ENCODE measurements at regions not wholly inside any gene's neighbourhood (a gene's known extent, or its start where the extent isn't known, plus 50 kb on each side); places are given as distances from the start of the nearest gene placed in this dataset.

DNA sequence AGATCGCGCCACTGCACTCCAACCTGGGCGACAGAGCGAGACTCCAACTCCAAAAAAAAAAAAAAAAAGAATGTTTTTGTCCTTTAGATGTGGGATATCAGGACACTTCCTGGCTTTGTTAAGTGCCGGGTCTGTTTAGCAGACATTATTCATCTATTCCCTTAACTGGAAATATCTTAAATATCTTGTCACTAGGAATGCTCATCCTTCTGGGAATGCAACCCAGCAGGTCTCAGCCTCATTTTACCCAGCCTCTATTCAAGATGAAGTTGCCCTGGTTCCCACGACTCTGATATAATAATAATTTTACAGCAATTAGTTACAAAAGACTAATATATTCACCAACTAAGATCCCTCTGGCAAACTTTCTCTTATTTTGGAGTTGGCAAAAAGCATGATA is 260.9 kb upstream of the SLITRK3 start:
- FAIRE-seq (no peak), DNase-seq (ENCODE audit: low spot score) (no peak)

DNA sequence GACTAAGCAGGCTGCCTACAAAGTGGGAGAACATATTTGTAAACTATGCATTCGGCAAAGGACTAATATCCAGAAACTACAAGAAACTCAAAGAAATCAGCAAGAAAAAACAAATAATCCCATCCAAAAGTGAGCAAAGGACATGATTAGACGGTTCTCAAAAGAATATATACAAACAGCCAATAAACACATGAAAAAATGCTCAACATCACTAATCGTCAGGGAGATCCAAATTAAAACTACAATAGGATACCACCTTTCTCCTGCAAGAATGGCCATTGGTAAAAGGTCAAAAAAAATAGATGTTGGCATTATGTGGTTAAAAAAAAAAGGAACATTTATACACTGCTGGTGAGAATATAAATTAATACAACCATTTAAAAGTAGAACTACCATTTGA is 259.6 kb upstream of the SLITRK3 start:
- FAIRE-seq (no peak), DNase-seq (ENCODE audit: low spot score) (no peak)

DNA sequence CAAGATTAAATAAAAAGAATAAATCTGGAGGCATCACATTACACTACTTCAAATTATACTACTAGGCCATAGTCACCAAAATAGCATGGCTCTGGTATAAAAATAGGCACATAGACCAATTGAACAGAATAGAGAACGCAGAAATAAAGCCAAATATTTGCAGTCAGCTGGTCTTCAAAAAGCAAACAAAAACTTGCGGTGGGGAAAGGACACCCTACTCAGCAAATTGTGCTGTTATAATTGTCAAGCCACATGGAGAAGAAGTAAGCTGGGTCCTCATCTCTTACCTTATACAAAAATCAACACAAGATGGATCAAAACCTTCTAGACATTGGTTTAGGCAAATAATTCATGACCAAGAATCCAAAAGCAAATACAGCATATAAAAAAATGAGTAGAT is 259.2 kb upstream of the SLITRK3 start:
- FAIRE-seq, result no peak
- no peak for DNase-seq (ENCODE audit: low spot score)

DNA sequence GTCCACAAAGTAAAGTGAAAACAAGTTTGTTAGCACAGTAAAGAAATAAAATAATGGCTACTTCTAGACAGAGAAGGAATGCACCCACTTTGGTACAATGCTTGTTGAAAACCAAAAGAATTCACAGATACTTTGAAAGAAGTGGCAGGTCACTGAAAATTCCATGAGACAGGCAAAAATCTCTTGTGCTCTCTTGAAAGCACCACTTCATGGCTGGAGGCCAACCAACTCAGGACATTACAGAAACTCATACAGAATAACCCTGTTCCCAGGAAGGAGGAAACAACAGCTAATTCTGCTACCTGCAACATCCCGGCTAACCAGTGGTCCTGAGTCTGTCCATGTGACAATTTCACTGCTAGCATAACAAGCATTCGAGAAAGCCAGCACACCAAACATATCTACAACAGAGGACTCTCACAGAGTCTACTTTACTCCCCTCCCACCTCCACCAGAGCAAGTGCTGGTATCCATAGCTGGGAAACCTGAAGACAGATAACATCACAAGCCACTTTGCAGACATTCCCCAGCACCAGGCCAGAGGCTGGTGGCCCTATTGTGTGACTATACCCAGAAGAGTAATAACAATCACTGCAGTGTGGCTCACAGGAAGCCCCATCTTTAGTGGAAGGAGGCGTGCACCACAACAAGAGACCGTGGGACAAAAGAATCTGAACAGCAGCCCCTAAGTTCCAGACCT is 255.3 kb upstream of the SLITRK3 start:
- no peak for FAIRE-seq
- DNase-seq (ENCODE audit: low spot score), result no peak

DNA sequence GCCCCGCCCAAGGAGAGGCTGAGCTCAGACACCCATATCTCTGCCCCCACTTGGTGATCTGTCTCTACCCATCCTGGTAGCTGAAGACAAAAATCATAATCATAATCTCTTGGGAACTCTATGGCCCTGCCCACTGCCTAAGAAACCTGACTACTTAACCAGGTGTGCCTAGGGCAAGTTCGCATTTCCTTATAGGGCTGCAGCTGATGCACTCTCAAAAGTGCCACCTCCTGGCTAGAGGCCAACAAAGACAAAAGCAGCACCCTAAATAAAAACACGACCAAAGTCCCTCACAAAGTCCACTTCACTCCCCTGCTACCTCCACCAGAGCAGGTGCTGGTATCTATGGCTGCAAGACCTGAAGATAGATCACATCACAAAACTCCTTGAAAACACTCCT is 250.4 kb upstream of the SLITRK3 start:
- no peak for DNase-seq (ENCODE audit: low spot score)
- no peak for FAIRE-seq

DNA sequence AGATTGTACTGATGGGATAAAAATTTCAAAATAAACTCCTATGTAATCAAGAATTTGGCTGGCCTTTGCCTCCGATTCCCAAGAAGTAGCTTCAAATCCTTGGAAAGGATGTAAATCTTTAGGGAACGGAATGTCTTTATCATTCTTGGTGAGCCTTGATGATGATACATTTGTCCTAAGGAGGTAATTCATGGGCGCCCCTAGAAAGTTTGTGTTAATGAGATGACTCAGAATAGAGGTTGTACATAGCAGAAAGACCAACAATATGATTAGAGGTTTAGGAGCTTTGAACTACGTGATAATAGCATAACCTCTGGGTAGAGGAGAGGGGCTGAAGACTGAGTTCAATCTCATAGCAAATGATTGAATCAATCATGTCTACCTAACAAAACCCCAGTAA is 248.6 kb upstream of the SLITRK3 start:
- no peak for FAIRE-seq

DNA sequence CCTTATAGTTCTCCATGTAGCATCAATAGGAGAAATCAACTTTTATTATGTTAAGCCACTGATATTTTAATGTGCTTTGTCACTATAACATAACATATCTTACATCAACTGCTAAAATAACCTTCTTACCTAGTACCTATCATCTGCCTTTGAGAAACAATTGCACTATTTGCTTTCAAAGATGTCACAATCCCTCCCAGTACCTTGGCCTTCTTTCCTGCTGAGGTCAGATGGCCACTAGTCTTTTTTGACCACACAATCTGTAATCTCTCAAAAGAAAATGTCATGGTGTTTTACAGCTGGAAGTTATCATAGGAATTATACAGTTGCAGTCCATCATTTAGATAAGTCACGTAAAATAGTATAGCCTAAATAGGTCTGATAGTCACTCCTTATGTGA is 247.5 kb upstream of the SLITRK3 start:
- no peak for FAIRE-seq
- no peak for DNase-seq (ENCODE audit: low spot score)

More for the DNA sequence above, 248.6 kb upstream of the SLITRK3 start:
- no peak for DNase-seq (ENCODE audit: low spot score)

DNA sequence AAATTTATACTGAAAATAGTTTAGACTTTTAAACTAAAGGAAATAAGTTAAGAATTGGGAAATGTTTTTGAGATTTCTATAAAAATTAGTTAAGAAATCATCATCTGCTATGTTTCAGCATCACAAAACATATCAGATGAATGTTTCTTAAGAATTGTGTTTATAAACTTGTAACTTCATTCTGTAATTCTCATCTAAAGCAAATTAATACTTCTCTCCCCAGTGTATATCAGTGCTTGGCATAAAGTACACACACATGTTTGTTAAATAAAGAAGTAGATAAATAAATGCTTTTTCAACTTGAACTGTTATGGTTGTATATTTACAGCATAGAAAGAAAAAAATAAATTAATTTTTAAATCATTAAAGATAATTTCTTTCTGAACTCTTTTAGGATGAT is 245.9 kb upstream of the SLITRK3 start:
- FAIRE-seq (no peak), DNase-seq (ENCODE audit: low spot score) (no peak)

DNA sequence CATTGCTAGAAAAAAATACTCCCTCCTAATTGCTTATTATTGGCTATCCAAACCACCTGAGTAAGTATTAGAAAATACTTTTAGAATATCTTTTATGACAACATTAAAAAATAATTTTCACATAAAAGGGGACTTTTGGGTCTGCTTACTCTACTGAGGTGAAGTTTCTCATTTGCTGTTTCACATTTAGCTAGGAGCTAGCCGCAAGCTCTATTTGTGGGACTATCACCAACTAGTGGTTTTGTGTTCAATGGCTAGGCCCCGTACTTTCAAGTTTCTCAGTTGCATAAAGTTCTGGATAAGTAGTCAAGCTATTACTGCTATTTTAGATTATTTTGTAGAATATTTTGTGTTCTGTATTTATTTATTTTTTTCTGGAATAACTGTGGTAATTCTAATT is 244.2 kb upstream of the SLITRK3 start:
- DNase-seq (ENCODE audit: low spot score) (no peak), FAIRE-seq (no peak)

DNA sequence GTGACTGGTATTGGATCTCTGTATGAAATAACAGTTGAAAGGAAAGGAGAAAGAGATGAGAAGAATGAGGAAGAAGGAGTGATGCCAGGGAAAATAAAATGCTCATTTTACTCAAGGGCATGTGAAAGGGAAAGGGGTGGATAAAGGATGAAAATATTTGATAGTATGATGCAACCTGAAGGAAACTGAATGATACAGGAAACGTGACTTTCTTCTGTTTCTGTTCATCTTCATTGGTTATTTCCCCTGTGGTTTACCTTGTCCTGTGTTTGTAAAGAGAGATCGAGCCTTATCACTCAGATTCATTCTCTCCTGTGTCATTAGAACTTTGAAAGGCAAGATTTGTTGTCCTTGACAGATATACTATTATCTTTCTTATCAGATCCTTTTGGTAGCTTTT is 243.6 kb upstream of the SLITRK3 start:
- FAIRE-seq (no peak), DNase-seq (ENCODE audit: low spot score) (no peak)

DNA sequence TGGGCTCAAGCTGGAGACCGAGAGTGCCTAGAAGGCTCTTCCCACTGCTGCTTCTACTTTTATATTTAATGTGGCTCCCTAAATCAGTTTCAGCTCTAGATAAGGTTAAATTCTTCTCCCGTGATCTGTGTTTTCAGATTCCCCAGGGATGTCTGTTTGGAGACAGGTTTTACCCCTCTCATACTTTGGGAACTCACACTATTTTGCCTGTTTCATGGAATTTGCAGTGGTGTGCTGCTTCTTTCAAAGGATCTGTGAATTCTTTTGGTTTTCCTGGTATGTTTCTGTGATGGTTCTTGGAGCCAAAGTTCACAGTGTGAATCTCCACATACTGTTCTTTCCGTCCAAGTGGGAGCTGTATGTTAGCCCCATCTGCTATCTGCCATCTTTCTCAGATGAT is 238.3 kb upstream of the SLITRK3 start:
- DNase-seq (ENCODE audit: low spot score) (no peak), FAIRE-seq (no peak)

DNA sequence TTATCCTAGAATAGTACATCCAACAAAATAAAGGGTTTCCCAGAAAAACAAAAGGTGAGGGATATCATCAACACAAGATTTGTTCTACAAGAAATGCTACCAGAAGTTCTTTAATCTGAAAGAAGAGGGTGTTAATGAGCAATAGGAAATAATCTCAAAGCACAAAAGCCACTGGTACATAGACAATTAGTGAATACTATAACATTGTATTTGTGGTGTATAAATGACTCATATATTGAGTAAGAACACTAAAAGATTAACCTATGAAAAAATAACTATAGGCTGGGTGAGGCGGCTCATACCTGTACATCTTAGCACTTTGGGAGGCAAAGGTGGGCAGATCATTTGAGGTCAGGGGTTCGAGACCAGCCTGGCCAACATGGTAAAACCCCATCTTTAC is 210.2 kb upstream of the SLITRK3 start:
- FAIRE-seq (no peak), DNase-seq (ENCODE audit: low spot score) (no peak)

DNA sequence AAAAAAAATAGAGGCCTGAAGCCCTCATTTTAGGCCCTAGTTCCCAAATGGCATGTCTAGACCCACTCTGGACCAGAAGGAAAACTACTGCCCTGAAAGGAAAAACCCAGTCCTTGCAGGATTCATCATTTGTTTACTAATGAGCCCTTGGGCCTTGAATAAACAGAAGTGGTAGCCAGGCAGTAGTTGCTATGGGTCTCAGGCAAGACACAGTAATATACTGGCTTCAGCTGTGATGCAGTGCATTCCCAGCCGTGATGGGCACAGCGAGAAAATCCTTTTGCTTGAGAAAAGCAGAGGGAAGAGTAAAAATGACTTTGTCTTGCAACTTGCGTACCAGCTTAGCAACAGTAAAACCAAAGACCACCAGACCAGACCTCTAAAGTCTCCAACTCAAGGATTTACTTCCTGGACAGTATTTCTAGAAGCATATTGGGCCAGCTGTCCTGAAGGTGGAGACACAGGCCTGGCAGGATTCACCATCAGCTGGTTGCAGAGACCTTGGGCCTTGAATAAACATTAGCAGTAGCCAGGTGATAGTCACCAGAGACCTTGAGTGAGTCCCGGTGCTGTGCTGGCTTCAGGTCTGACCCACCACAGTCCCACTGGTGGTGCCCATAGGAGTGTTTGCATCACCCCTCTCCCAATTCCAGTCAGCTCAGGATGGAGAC is 208.3 kb upstream of the SLITRK3 start:
- no peak for DNase-seq (ENCODE audit: low spot score)

DNA sequence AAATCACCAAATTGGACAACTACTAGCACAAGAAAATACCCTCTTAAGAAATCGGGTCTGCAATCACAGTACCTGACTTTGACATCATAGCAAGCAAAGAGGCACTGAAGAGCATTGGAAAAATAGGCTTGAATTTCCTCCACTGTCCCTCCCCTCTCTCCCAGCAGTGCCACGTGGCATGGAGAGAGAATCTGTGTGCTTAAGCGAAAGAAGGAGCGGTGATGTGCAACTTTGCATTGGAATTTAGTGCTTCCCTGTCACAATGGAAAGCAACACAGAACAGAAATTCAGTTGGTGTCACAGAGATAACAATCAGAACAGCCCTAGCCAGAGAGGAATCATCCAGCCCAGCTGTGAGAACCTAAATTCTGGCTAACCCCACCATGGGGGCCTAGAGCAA is 207.5 kb upstream of the SLITRK3 start:
- DNase-seq (ENCODE audit: low spot score) (no peak), FAIRE-seq (no peak)

More for the DNA sequence above, 208.3 kb upstream of the SLITRK3 start:
- no peak for FAIRE-seq

DNA sequence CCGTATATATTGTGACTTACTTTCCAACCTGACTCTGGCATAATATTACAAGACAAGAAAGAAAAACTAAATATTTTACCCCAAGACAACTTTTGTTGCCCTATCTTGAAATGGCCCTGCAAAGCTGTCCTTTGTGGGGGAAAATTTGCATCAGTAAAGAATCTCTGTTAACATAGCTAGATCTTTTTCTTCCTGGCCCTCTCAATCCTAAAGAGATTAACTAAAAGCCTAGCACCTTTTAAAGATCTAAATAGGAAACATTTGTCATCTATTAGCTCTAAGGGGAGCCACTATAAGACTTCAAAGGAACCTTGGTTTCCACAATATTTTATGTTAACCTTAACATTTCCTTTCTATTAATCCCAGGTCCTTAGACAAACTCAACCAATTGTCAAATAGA is 199.0 kb upstream of the SLITRK3 start:
- no peak for FAIRE-seq
- DNase-seq (ENCODE audit: low spot score), result no peak

DNA sequence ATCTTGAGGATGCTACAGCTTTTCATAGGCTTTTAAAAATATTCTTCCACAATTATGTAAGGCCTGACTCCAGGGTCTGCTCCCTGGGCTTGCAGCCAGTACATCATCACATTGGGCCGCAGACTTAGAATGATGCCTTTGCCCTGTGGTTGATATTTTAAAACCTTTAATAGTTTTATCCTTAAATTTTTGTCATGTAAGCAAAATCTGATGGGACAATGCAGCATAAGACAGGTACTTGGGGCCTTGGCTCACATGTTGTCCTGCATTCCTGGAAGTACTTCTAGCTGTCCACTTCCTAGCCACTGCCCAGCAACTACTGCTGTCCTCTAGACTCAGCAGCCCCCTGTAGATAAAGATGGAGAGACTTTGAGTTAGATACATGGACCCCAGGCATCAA is 197.3 kb upstream of the SLITRK3 start:
- DNase-seq (ENCODE audit: low spot score), result no peak
- FAIRE-seq, result no peak

DNA sequence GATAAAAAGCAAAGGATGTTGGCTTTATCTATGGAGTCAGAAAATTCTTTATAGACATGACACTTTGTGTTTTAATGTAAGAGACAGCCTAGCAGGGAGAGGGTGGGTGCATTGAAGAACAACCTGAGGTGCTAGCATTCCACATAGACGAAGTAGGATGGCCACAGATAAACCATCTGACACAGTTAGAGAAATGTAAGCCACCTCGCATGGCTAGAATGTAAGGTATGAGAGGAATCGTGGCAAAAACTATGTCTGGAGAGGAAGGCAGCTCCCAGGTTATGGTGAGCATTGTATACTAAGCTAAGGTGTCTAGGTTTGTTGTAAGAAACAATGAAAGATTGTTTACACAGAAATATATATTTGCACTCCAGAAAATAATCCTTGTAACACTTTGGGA is 194.0 kb upstream of the SLITRK3 start:
- DNase-seq (ENCODE audit: low spot score) (no peak), FAIRE-seq (no peak)

DNA sequence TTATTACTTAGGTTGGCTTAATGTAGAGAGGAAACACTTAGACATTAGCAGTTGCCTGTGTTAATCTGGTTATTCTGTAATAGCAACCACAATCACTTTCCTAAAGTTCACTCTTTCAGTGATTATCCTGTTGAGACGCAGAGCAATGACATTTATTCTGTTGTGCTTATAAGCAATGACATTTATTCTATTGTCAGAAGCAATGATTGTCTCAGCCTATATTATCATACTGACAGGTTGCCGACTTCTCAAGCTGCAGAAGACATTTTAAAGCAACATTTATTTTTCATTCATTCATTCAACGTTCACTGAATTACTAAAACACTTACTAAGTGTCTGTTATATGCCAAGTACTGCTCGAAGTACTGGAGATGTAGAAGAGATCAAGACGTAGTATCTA is 193.5 kb upstream of the SLITRK3 start:
- no peak for FAIRE-seq
- DNase-seq (ENCODE audit: low spot score), result no peak

DNA sequence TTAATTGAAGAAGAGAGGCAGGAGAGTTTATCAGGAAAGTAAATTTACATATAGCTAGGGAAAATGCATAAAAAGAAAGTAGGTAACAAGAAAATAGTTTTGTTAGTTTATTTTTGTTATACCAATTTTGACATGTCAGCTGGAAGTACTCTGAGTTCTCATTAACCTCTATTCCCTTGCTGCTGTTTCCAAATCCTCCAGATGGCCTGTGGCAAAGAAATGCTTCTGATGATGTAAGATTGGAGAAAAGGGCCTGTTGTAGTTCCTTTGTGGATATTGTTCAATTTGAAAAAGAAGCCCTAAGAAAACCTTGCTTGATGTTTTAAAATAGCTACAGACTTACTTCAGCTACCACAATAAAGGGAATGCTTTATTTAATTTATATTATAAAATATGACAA is 192.9 kb upstream of the SLITRK3 start:
- no peak for FAIRE-seq
- DNase-seq (ENCODE audit: low spot score), result no peak

DNA sequence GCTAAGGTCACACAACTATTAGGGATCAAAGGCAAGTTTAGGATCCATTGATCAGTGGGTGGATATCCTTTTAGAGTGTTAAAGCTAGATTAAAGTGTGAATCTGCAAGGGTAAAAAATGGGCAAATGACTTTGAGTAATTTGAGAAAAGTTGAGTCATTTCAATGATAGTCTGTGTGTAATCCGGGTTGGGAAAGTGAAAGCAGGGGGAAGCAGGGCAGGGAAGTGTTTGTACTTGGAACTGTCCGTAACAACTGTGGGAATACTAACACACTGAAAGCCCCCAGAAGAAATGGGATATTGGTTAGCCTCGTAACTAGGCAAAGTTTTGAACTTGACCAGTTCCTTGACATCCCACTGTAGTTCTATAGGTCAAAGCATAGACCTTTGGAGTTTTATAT is 187.2 kb upstream of the SLITRK3 start:
- DNase-seq (ENCODE audit: low spot score) (no peak), FAIRE-seq (no peak)

DNA sequence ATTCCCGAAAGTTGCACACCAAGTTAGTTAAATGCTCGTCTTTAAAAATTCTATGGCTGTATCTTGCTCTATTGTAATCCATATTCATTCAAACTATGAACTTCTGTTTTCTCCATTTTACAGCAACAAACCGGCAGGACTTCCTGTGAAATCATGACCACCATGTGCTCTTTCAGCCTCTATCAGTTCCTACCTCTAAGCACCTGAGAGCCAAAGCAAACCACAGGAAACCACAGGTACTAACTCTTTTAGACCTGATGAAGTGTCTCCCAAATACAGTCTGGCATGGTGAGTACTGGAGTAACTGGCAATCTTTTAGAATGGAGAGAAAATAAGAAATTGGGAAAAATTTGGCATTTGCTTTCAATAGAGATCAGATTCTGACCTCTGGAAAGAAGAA is 186.5 kb upstream of the SLITRK3 start:
- DNase-seq (ENCODE audit: low spot score) (no peak), FAIRE-seq (no peak)

DNA sequence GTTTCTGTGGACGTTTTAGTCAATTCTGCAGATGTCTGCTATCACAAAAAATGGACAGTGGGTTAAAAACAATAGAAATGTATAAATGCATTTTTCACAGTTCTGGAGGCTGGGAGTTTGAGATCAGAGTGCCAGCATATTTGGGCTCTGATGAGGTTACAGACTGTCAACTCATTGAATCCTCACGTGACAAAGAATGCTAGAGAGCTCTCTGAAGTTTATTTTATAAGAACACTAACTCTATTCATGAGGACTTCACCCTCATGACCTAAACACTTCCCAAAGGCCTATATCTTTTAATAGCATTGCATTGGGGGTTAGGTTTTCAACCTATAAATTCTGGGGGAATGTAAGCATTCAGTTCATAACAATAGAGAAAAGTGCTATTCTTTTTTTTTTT is 182.6 kb upstream of the SLITRK3 start:
- no peak for DNase-seq (ENCODE audit: low spot score)
- no peak for FAIRE-seq

DNA sequence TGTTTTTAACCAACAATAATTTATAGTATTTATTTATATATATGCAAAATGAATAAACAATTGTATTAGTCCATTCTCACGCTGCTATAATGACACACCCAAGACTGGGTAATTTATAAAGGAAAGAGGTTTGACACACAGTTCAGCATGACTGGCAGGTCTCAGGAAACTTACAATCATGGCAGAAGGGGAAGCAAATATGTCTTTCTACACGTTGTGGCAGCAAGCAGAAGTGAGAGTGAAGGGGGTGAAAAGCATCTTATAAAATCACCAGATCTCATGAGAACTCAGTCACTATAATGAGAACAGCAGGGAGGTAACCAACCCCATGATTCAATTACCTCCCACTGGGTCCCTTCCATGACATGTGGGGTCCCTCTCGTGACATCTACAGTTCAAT is 162.8 kb upstream of the SLITRK3 start:
- no peak for DNase-seq (ENCODE audit: low spot score)
- FAIRE-seq, result no peak

Data from urothelium cell line (cell line).